ENCODE measurements at regions not wholly inside any gene's neighbourhood (a gene's known extent, or its start where the extent isn't known, plus 50 kb on each side); places are given as distances from the start of the nearest gene placed in this dataset.

DNA sequence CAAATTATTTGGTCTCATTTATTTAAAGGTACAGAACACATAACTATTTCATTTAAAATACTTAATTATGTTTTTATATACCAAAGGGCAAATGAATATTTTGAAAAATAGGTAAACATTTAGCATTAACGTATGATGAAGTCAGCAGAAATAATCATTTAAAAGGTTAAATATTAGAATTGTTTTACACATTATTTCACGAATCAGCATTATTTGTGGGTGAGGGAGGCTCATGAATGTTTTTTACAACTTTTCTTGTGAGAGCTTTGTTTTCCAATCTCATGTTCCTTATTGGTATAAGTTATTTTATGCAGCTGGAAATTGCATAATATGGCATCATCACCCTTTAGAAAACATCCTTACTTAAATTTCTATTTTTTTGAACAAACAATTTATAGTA lies 73.9 kb upstream of the FSTL5 start:
- Mint-ChIP-seq H3K36me3 (ENCODE audit: low read depth) (no peaks in the 10 kb centered on the region), H3K27ac (no peak overlapping the region), H3K9me3 (peaks cover 5% of the 10 kb centered on the region), H3K4me1 (ENCODE audit: low read depth) (no peaks in the 10 kb centered on the region), H3K27me3 (no peaks in the 10 kb centered on the region), H3K4me3 (no peak overlapping the region)
- intact Hi-C loops (cut with micrococcal nuclease), result no loop called here
- ATAC-seq (no peak), DNase-seq (no peak)
- ChIA-PET CTCF (no interaction called here), POLR2A (no interaction called here)
- TF ChIP-seq, protein P1, sequence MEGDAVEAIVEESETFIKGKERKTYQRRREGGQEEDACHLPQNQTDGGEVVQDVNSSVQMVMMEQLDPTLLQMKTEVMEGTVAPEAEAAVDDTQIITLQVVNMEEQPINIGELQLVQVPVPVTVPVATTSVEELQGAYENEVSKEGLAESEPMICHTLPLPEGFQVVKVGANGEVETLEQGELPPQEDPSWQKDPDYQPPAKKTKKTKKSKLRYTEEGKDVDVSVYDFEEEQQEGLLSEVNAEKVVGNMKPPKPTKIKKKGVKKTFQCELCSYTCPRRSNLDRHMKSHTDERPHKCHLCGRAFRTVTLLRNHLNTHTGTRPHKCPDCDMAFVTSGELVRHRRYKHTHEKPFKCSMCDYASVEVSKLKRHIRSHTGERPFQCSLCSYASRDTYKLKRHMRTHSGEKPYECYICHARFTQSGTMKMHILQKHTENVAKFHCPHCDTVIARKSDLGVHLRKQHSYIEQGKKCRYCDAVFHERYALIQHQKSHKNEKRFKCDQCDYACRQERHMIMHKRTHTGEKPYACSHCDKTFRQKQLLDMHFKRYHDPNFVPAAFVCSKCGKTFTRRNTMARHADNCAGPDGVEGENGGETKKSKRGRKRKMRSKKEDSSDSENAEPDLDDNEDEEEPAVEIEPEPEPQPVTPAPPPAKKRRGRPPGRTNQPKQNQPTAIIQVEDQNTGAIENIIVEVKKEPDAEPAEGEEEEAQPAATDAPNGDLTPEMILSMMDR (IDR thresholded peaks at IDR 0.05), result no peak

DNA sequence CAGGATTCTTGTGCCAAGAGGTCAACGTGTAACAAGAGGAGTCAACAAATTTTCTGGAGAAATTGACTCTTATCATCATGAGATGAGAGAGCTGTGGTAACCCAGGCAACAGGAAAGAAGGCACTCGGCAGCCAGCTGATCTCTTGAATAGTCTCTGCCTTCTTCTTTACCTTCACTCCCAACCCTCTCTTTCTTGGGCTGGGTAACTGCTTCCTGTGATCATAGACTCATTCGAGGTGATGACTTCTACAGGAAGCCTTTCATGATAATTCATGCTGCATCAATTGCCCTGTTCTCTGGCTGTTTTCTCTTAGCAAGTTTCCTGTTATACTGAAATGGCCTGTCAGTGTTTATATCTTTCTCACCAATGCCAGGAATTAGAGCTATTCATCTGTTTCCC lies 70.8 kb upstream of the FSTL5 start:
- TF ChIP-seq, protein P1 (IDR thresholded peaks at IDR 0.05), result no peak
- ChIA-PET CTCF (no interaction called here), POLR2A (no interaction called here)
- ATAC-seq (no peak), DNase-seq (no peak)
- H3K9me3 Mint-ChIP-seq, result peaks cover 9% of the 10 kb centered on the region
- no peak overlapping the region for H3K27ac Mint-ChIP-seq
- no peaks in the 10 kb centered on the region for H3K36me3 Mint-ChIP-seq (ENCODE audit: low read depth)
- intact Hi-C loops (cut with micrococcal nuclease), result no loop called here
- no peak overlapping the region for H3K4me3 Mint-ChIP-seq
- no peaks in the 10 kb centered on the region for H3K4me1 Mint-ChIP-seq (ENCODE audit: low read depth)
- H3K27me3 Mint-ChIP-seq, result no peaks in the 10 kb centered on the region

DNA sequence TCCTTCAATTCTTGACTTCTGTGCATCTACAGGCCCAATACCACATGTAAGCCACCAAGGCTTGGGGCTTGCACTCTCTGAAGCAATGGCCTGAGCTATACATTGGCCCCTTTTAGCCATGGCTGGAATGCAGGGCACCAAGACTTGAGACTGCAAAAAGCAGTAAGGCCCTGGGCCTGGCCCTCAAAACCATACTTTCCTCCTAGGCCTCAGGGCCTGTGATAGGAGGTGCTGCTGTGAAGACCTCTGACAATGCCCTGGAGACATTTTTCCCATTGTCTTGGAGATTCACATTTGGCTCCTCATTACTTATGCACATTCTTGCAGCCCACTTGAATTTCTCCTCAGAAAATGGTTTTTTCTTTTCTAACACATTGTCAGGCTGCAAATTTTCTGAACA lies 68.5 kb upstream of the FSTL5 start:
- no peak for ATAC-seq
- no peak overlapping the region for H3K27ac Mint-ChIP-seq
- ChIA-PET POLR2A (no interaction called here), CTCF (no interaction called here)
- H3K4me3 Mint-ChIP-seq, result no peak overlapping the region
- intact Hi-C loops (cut with micrococcal nuclease), result no loop called here
- H3K4me1 Mint-ChIP-seq (ENCODE audit: low read depth), result no peaks in the 10 kb centered on the region
- peaks cover 9% of the 10 kb centered on the region for H3K9me3 Mint-ChIP-seq
- TF ChIP-seq, protein P1 (IDR thresholded peaks at IDR 0.05), result no peak
- H3K27me3 Mint-ChIP-seq, result no peaks in the 10 kb centered on the region
- no peaks in the 10 kb centered on the region for H3K36me3 Mint-ChIP-seq (ENCODE audit: low read depth)
- no peak for DNase-seq

DNA sequence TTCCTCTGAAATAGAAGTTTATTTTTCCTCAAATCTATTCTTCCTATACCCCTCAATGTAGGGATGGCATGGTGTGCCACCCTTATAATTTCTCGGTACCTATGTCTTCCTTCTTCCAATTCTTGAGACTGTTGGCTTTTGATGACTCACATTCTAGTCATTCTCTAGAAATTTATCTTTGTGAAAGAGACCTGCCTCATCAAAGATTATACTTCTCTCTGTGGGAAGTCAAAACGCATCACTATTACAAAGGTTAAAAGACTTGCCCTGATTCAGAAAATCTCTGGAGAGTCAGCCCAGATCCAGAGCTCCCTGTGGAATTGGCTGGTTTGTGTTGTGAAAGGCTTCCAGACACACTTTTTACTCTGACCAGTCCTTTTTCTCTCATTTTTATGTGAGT lies 65.9 kb upstream of the FSTL5 start:
- no peaks in the 10 kb centered on the region for H3K36me3 Mint-ChIP-seq (ENCODE audit: low read depth)
- CTCF ChIA-PET, result no interaction called here
- TF ChIP-seq, protein P1 (IDR thresholded peaks at IDR 0.05), result no peak

DNA sequence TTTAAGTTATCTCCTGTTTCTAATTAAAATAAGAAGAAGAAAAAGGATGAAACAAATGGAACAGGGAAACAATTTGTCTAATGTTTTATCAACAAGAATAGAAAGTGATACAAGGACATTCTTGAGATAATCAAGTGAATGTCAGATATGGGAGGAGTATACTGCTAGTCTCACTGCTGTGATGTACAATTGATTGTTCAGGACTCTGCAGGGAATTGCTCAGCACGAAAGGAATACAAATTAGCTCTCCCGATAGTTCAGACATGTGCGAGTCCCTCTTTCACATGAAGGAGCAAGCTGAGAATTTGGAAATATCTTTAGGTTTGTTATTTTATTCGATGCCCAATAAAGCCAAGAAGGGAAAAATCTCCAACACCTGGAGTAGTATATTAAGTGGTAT lies 57.3 kb upstream of the FSTL5 start:
- H3K4me1 Mint-ChIP-seq (ENCODE audit: low read depth), result no peaks in the 10 kb centered on the region
- peaks cover 2% of the 10 kb centered on the region for H3K9me3 Mint-ChIP-seq
- no peak overlapping the region for H3K4me3 Mint-ChIP-seq
- H3K36me3 Mint-ChIP-seq (ENCODE audit: low read depth), result no peaks in the 10 kb centered on the region
- no peaks in the 10 kb centered on the region for H3K27me3 Mint-ChIP-seq
- DNase-seq, result no peak
- TF ChIP-seq, protein P1 (IDR thresholded peaks at IDR 0.05), result no peak
- no peak overlapping the region for H3K27ac Mint-ChIP-seq
- CTCF ChIA-PET, result no interaction called here
- POLR2A ChIA-PET, result no interaction called here
- ATAC-seq, result no peak
- intact Hi-C loops (cut with micrococcal nuclease), result no loop called here

More for the DNA sequence above, 65.9 kb upstream of the FSTL5 start:
- POLR2A ChIA-PET, result no interaction called here
- ATAC-seq (no peak), DNase-seq (no peak)
- Mint-ChIP-seq H3K4me3 (no peak overlapping the region), H3K27me3 (no peaks in the 10 kb centered on the region), H3K9me3 (peaks cover 6% of the 10 kb centered on the region), H3K4me1 (ENCODE audit: low read depth) (no peaks in the 10 kb centered on the region), H3K27ac (no peak overlapping the region)
- intact Hi-C loops (cut with micrococcal nuclease), result no loop called here

Data from activated CD8-positive, alpha-beta T cell treated with anti-CD3 and anti-CD28 coated beads for 36 hours (primary cell).